Liver (tissue), 8 donors: ENCODE measurements at regions not wholly inside any gene's neighbourhood (a gene's known extent, or its start where the extent isn't known, plus 50 kb on each side); places are given as distances from the start of the nearest gene placed in this dataset.

Experiments
- DNase-seq: peaks from one replicate; pipeline ENCODE4 v3.0.0-alpha.2; 2017; ENCODE audit warnings: low spot score
- H3K27ac ChIP-seq, 2 donors: one replicate each; pipeline ENCODE4 v1.7.0; 2013; ENCODE audit warnings: inconsistent platforms in 2 of 2, low read length in 2 of 2, control low read depth in 1 of 2, low read depth in 1 of 2, mild to moderate bottlenecking in 1 of 2
- H3K27me3 ChIP-seq, 4 donors: one replicate each; pipeline versions ENCODE4 v1.6.1 to v1.7.0; 2013; ENCODE audit warnings: low read length in 3 of 4, inconsistent platforms in 1 of 4, mild to moderate bottlenecking in 1 of 4, moderate library complexity in 1 of 4; ENCODE audit not compliant: control insufficient read depth in 4 of 4, insufficient read depth in 4 of 4
- H3K36me3 ChIP-seq, 4 donors: one replicate each; pipeline versions ENCODE4 v1.6.1 to v1.7.0; 2013; ENCODE audit warnings: low read length in 3 of 4, mild to moderate bottlenecking in 3 of 4, low read depth in 1 of 4, moderate library complexity in 1 of 4; ENCODE audit not compliant: control insufficient read depth in 4 of 4, insufficient read depth in 3 of 4
- H3K4me1 ChIP-seq, 4 donors: one replicate each; pipeline versions ENCODE4 v1.6.1 to v1.7.0; 2013; ENCODE audit warnings: low read length in 3 of 4, mild to moderate bottlenecking in 3 of 4, moderate library complexity in 1 of 4; ENCODE audit not compliant: control insufficient read depth in 4 of 4, insufficient read depth in 4 of 4
- H3K4me3 ChIP-seq, 3 donors: one replicate each; pipeline versions ENCODE4 v1.6.1 to v1.7.0; 2013; ENCODE audit warnings: low read length in 3 of 3, control low read depth in 1 of 3, low read depth in 1 of 3, mild to moderate bottlenecking in 1 of 3
- H3K9ac ChIP-seq, 2 donors: one replicate each; pipeline ENCODE4 v1.7.0; 2013; ENCODE audit warnings: low read length in 2 of 2, mild to moderate bottlenecking in 2 of 2, moderate library complexity in 2 of 2, control low read depth in 1 of 2, low read depth in 1 of 2
- H3K9me3 ChIP-seq, 4 donors: one replicate each; pipeline versions ENCODE4 v1.6.1 to v1.7.0; 2013; ENCODE audit warnings: low read length in 3 of 4; ENCODE audit not compliant: control insufficient read depth in 4 of 4
- ATF3 ChIP-seq: IDR thresholded peaks from 2 replicates; pipeline ENCODE4 v1.6.1; 2016; ENCODE audit warnings: antibody characterized with exemption
- CTCF ChIP-seq: fragments of 150-350 bp; IDR thresholded peaks from 2 replicates; pipeline ENCODE4 v1.5.1; 2017; ENCODE audit warnings: improper control_type of control experiment, low read depth, low read length; ENCODE audit not compliant: missing input control
- EGR1 ChIP-seq, 2 donors: IDR thresholded peaks; 2 replicates each; pipeline ENCODE4 v1.6.1; 2016 to 2018; ENCODE audit warnings: antibody characterized with exemption in 2 of 2, low read depth in 2 of 2
- FOXA1 ChIP-seq: IDR thresholded peaks from 2 replicates; pipeline ENCODE4 v1.6.1; 2016; ENCODE audit warnings: antibody characterized with exemption
- GABPA ChIP-seq, 2 donors: IDR thresholded peaks in 1 of 2; conservative IDR thresholded peaks in 1 of 2; 2 replicates each; pipeline ENCODE4 v1.6.1; 2016; ENCODE audit warnings: antibody characterized with exemption in 2 of 2, mild to moderate bottlenecking in 1 of 2, moderate library complexity in 1 of 2
- HNF4G ChIP-seq: IDR thresholded peaks from 2 replicates; pipeline ENCODE4 v1.6.1; 2016; ENCODE audit warnings: antibody characterized with exemption
- JUND ChIP-seq, 2 donors: IDR thresholded peaks; 2 replicates each; pipeline ENCODE4 v1.6.1; 2016; ENCODE audit warnings: antibody characterized with exemption in 2 of 2
- RAD21 ChIP-seq, 2 donors: IDR thresholded peaks; 2 replicates each; pipeline ENCODE4 v1.6.1; 2016; ENCODE audit warnings: antibody characterized with exemption in 2 of 2, mild to moderate bottlenecking in 2 of 2
- REST ChIP-seq: IDR thresholded peaks from 2 replicates; pipeline ENCODE4 v1.6.1; 2016; ENCODE audit warnings: antibody characterized with exemption, mild to moderate bottlenecking
- SP1 ChIP-seq: IDR thresholded peaks from 2 replicates; pipeline ENCODE4 v1.6.1; 2018; ENCODE audit warnings: antibody characterized with exemption, mild to moderate bottlenecking
- TAF1 ChIP-seq: conservative IDR thresholded peaks from 2 replicates; pipeline ENCODE4 v1.6.1; 2016; ENCODE audit warnings: antibody characterized with exemption, mild to moderate bottlenecking
- ZBTB33 ChIP-seq: IDR thresholded peaks from 2 replicates; pipeline ENCODE4 v1.6.1; 2016; ENCODE audit warnings: antibody characterized with exemption
- WGBS: extraction: QIAGEN DNeasy Blood & Tissue Kit; methylation state at CpG from one replicate; pipeline ENCODE4 v1.1.7; 2013; 5-methylcytosine and 5-hydroxymethylcytosine counted together
- donor health status: healthy.
- donor health status: healthy.
- donor health status: healthy.
- donor health status: healthy.
- donor health status: healthy.

- no peak overlapping the region for H3K4me3 ChIP-seq
- WGBS, result 80% methylated on average over 2 of the region's 2 CpGs
Measured at GRCh38 chr1:102181341-102181740, 184.6 kb upstream of the OLFM3 start.

More at GRCh38 chr1:102181341-102181740, 184.6 kb upstream of the OLFM3 start:
- DNase-seq, result no peak
- TF ChIP-seq FOXA1 (no peak), GABPA (IDR thresholded peaks at IDR 0.05 in 1 of 2, conservative IDR thresholded peaks at IDR 0.05 in 1 of 2) (no peak), EGR1 (IDR thresholded peaks at IDR 0.05; ENCODE audit: low read depth in 2 of 2) (no peak), RAD21 (IDR thresholded peaks at IDR 0.05) (no peak), REST (no peak), ZBTB33 (no peak), HNF4G (no peak), TAF1 (no peak), ATF3 (no peak), CTCF (no peak), SP1 (no peak), JUND (IDR thresholded peaks at IDR 0.05) (no peak)
- H3K4me1 ChIP-seq, result no peaks in the 10 kb centered on the region
- no peaks in the 10 kb centered on the region for H3K27me3 ChIP-seq
- H3K9me3 ChIP-seq, result no peaks in the 10 kb centered on the region
- no peak overlapping the region for H3K9ac ChIP-seq
- no peaks in the 10 kb centered on the region for H3K36me3 ChIP-seq
- no peak overlapping the region for H3K27ac ChIP-seq
